Loucy (cell line): ENCODE measurements at regions not wholly inside any gene's neighbourhood (a gene's known extent, or its start where the extent isn't known, plus 50 kb on each side); places are given as distances from the start of the nearest gene placed in this dataset.

ENCODE experiments used
- EZH2phosphoT487 ChIP-seq: fragments of 200-600 bp; IDR thresholded peaks from 2 replicates; pipeline ENCODE4 v1.6.1; 2018; ENCODE audit warnings: antibody characterized with exemption, mild to moderate bottlenecking, moderate library complexity, borderline replicate concordance
- TF ChIP-seq, protein P1 (sequence below): fragments of 200-600 bp; sonication (generic); conservative IDR thresholded peaks from 2 replicates; pipeline ENCODE4 v1.5.1; 2014; ENCODE audit warnings: mild to moderate bottlenecking, antibody characterized with exemption, low read length

GRCh38 chr2:10186868-10187535, 64.5 kb downstream of the RRM2 start:
- TF ChIP-seq, protein P1, sequence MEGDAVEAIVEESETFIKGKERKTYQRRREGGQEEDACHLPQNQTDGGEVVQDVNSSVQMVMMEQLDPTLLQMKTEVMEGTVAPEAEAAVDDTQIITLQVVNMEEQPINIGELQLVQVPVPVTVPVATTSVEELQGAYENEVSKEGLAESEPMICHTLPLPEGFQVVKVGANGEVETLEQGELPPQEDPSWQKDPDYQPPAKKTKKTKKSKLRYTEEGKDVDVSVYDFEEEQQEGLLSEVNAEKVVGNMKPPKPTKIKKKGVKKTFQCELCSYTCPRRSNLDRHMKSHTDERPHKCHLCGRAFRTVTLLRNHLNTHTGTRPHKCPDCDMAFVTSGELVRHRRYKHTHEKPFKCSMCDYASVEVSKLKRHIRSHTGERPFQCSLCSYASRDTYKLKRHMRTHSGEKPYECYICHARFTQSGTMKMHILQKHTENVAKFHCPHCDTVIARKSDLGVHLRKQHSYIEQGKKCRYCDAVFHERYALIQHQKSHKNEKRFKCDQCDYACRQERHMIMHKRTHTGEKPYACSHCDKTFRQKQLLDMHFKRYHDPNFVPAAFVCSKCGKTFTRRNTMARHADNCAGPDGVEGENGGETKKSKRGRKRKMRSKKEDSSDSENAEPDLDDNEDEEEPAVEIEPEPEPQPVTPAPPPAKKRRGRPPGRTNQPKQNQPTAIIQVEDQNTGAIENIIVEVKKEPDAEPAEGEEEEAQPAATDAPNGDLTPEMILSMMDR, result no peak
- TF ChIP-seq EZH2phosphoT487, result no peak
